Thymus (tissue), 11 donors: ENCODE measurements at regions not wholly inside any gene's neighbourhood (a gene's known extent, or its start where the extent isn't known, plus 50 kb on each side); places are given as distances from the start of the nearest gene placed in this dataset.

Experiments used
- DNase-seq, 9 donors: peaks; one replicate each; pipeline ENCODE4 v3.0.0-alpha.2; 2013; ENCODE audit warnings: low spot score in 9 of 9, low read depth in 6 of 9, missing footprints in 1 of 9
- H3K27ac ChIP-seq, 2 donors: one replicate each; pipeline ENCODE4 v1.5.1; 2013; ENCODE audit warnings: control low read depth in 1 of 2, low read depth in 1 of 2, low read length in 1 of 2, mild to moderate bottlenecking in 1 of 2, moderate library complexity in 1 of 2
- H3K27me3 ChIP-seq, 2 donors: one replicate each; pipeline ENCODE4 v1.5.1; 2013; ENCODE audit warnings: low read length in 1 of 2; ENCODE audit not compliant: control insufficient read depth in 2 of 2, insufficient read depth in 1 of 2
- H3K36me3 ChIP-seq, 2 donors: one replicate each; pipeline ENCODE4 v1.5.1; 2013; ENCODE audit warnings: low read length in 1 of 2, mild to moderate bottlenecking in 1 of 2, moderate library complexity in 1 of 2; ENCODE audit not compliant: control insufficient read depth in 2 of 2, insufficient read depth in 2 of 2
- H3K4me1 ChIP-seq, 2 donors: one replicate each; pipeline ENCODE4 v1.5.1; 2013; ENCODE audit warnings: low read length in 2 of 2; ENCODE audit not compliant: control insufficient read depth in 2 of 2, insufficient read depth in 2 of 2
- H3K4me3 ChIP-seq, 2 donors: one replicate each; pipeline ENCODE4 v1.5.1; 2013; ENCODE audit warnings: low read length in 2 of 2, control low read depth in 1 of 2, mild to moderate bottlenecking in 1 of 2
- H3K9me3 ChIP-seq, 2 donors: one replicate each; pipeline ENCODE4 v1.5.1; 2013; ENCODE audit warnings: low read length in 1 of 2, mild to moderate bottlenecking in 1 of 2; ENCODE audit not compliant: control insufficient read depth in 2 of 2, insufficient read depth in 1 of 2
- WGBS: extraction: QIAGEN DNeasy Blood & Tissue Kit; methylation state at CpG from one replicate; pipeline ENCODE4 v1.1.7; 2013; 5-methylcytosine and 5-hydroxymethylcytosine counted together
- donor health status: healthy.

DNA sequence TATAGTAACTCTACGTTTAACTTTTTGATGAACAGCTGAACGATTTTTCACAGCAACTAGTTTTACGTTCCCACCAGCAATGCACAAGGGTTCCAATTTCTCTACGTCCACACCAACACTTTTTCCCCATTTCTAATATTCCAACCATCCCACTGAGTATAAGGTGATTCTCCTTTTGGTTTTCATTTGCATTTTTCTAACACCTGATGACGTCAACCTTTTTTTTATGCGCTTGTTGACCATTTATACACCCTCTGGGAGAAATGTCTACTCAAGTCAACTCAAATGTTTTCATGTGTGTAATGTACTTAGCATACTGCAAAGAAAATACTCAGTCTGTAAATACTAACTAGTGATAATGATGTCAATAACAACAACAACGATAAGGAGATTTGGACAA lies 177.2 kb upstream of the TENM3 start:
- DNase-seq: no peak
- WGBS: 95% methylated on average over 7 of the region's 7 CpGs

GRCh38 chr4:182067828-182068227 lies 175.4 kb upstream of the TENM3 start:
- Histone ChIP-seq H3K27ac (no peak overlapping the region), H3K27me3 (no peaks in the 10 kb centered on the region), H3K36me3 (no peaks in the 10 kb centered on the region), H3K9me3 (no peaks in the 10 kb centered on the region), H3K4me3 (no peak overlapping the region), H3K4me1 (no peaks in the 10 kb centered on the region)
- no peak for DNase-seq
- 89% methylated on average over 5 of the region's 5 CpGs for WGBS

More for the DNA sequence above, 177.2 kb upstream of the TENM3 start:
- Histone ChIP-seq H3K27me3 (no peaks in the 10 kb centered on the region), H3K4me1 (no peaks in the 10 kb centered on the region), H3K27ac (no peak overlapping the region), H3K36me3 (no peaks in the 10 kb centered on the region), H3K9me3 (no peaks in the 10 kb centered on the region), H3K4me3 (no peak overlapping the region)

GRCh38 chr4:182068920-182069319 lies 174.3 kb upstream of the TENM3 start:
- no peaks in the 10 kb centered on the region for H3K27me3 ChIP-seq
- no peak overlapping the region for H3K27ac ChIP-seq
- H3K9me3 ChIP-seq: no peaks in the 10 kb centered on the region
- H3K36me3 ChIP-seq: no peaks in the 10 kb centered on the region
- DNase-seq: no peak
- H3K4me3 ChIP-seq: no peak overlapping the region
- no peaks in the 10 kb centered on the region for H3K4me1 ChIP-seq

DNA sequence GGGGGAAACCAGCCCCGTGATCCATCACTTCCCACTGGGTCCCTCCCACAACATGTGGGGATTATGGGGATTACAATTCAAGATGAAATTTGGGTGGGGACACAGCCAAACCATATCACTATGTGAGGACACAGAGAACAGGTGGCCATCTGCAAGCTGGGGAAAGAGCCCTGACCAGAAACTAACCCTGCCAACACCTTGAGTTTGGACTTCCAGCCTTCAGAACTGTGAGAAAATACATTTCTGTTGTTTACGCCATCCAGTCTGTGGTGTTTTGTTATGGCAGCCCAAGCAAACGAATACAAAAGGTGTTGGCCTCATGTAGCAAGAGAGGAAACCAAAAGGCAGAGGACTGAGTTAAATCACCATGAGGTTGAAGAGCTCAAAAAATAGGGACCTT lies 169.9 kb upstream of the TENM3 start:
- Histone ChIP-seq H3K4me1 (no peaks in the 10 kb centered on the region), H3K36me3 (no peaks in the 10 kb centered on the region), H3K27me3 (no peaks in the 10 kb centered on the region), H3K27ac (no peak overlapping the region), H3K4me3 (no peak overlapping the region), H3K9me3 (peaks cover 0 to 2% of the 10 kb centered on the region in 2 donors)
- 81% methylated on average over 3 of the region's 3 CpGs for WGBS
- DNase-seq: no peak

- H3K27ac ChIP-seq: no peak overlapping the region
- no peak for DNase-seq
- 85% methylated on average over 3 of the region's 3 CpGs for WGBS
Measured at GRCh38 chr4:182074139-182074538, 169.1 kb upstream of the TENM3 start.

DNA sequence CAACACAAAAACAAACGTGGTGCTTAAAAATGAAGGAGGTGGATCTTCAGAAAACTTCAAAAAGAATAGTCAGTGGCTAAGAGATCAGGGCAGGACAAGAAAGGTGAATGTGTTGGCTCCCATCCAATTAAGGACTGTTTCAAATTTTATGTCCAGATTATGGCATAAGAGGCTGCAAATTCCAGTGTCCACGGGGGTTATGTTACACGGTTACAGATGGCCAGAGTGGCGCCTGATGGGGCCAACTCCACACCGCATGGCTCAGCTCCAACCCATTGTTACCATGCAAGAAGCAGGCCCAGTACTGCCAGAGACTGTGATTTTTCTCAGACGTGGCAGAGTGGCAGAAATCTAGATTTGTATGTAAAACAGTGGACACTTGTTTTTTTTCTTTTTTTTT lies 168.4 kb upstream of the TENM3 start:
- DNase-seq: no peak
- Histone ChIP-seq H3K27ac (no peak overlapping the region), H3K36me3 (no peaks in the 10 kb centered on the region), H3K4me1 (no peaks in the 10 kb centered on the region), H3K9me3 (peaks cover 0 to 2% of the 10 kb centered on the region in 2 donors), H3K27me3 (no peaks in the 10 kb centered on the region), H3K4me3 (no peak overlapping the region)
- WGBS: 87% methylated on average over 6 of the region's 6 CpGs

More at GRCh38 chr4:182074139-182074538, 169.1 kb upstream of the TENM3 start:
- Histone ChIP-seq H3K4me3 (no peak overlapping the region), H3K36me3 (no peaks in the 10 kb centered on the region), H3K27me3 (no peaks in the 10 kb centered on the region), H3K9me3 (peaks cover 0 to 2% of the 10 kb centered on the region in 2 donors), H3K4me1 (no peaks in the 10 kb centered on the region)

DNA sequence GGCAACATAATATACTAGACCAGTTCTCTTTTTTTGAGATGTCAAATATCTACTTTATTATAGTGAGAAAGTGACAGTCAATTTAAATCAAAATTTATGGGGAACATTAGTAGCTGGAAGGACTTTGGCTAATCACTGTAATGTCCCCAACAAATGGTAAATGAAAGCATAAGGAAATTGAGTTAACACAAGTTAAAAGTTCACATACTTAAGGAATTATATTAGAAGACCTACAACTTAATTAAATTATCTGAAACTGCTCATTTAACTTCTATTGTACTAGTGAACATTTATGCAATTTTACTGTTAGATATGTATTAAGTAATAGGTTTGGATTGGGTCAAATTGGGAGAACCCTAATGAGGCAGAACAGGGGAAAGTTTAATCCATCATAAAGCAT lies 160.3 kb upstream of the TENM3 start:
- Histone ChIP-seq H3K27me3 (no peaks in the 10 kb centered on the region), H3K4me1 (no peaks in the 10 kb centered on the region), H3K4me3 (no peak overlapping the region), H3K27ac (no peak overlapping the region), H3K36me3 (no peaks in the 10 kb centered on the region), H3K9me3 (no peaks in the 10 kb centered on the region)
- DNase-seq: no peak

GRCh38 chr4:182083671-182084410 lies 159.4 kb upstream of the TENM3 start:
- whole genome bisulfite sequencing: 95% methylated on average over 8 of the region's 8 CpGs
- no peaks in the 10 kb centered on the region for H3K9me3 ChIP-seq

GRCh38 chr4:182085051-182085480 lies 158.1 kb upstream of the TENM3 start:
- no peaks in the 10 kb centered on the region for H3K27me3 ChIP-seq
- H3K4me3 ChIP-seq: no peak overlapping the region
- no peak overlapping the region for H3K27ac ChIP-seq
- DNase-seq: no peak
- H3K4me1 ChIP-seq: no peaks in the 10 kb centered on the region
- no peaks in the 10 kb centered on the region for H3K9me3 ChIP-seq
- no peaks in the 10 kb centered on the region for H3K36me3 ChIP-seq
- 28% methylated on average over 4 of the region's 4 CpGs for WGBS

More at GRCh38 chr4:182083671-182084410, 159.4 kb upstream of the TENM3 start:
- Histone ChIP-seq H3K4me3 (no peak overlapping the region), H3K36me3 (no peaks in the 10 kb centered on the region), H3K27ac (no peak overlapping the region), H3K27me3 (no peaks in the 10 kb centered on the region), H3K4me1 (no peaks in the 10 kb centered on the region)
- no peak for DNase-seq
